Astrocyte of the spinal cord (primary cell): ENCODE measurements at regions not wholly inside any gene's neighbourhood (a gene's known extent, or its start where the extent isn't known, plus 50 kb on each side); places are given as distances from the start of the nearest gene placed in this dataset.
A peak's percentile ranks its signal among the peaks of the same experiment; 100 is the strongest.

Experiments
- DNase-seq: peaks from one replicate; pipeline ENCODE4 v3.0.0; 2011; ENCODE audit warnings: low read depth, low spot score
- H3K4me3 ChIP-seq: 2 replicates; pipeline ENCODE4 v1.5.1; 2011; ENCODE audit warnings: low read depth, mild to moderate bottlenecking, low read length, moderate library complexity
- in situ Hi-C: cut with HindIII; loops from 2 replicates; pipeline ENCODE4 v1.10.0; 2017; ENCODE audit warnings: low sequenced_read_pairs
- TF ChIP-seq, protein P1 (sequence below): IDR thresholded peaks from 2 replicates; pipeline ENCODE4 v1.5.1; 2012; ENCODE audit warnings: low read depth, mild to moderate bottlenecking, low read length, inconsistent platforms

GRCh38 chr18:11412811-11413210 is 196.6 kb upstream of the SLC35G4 start:
- TF ChIP-seq, protein P1, sequence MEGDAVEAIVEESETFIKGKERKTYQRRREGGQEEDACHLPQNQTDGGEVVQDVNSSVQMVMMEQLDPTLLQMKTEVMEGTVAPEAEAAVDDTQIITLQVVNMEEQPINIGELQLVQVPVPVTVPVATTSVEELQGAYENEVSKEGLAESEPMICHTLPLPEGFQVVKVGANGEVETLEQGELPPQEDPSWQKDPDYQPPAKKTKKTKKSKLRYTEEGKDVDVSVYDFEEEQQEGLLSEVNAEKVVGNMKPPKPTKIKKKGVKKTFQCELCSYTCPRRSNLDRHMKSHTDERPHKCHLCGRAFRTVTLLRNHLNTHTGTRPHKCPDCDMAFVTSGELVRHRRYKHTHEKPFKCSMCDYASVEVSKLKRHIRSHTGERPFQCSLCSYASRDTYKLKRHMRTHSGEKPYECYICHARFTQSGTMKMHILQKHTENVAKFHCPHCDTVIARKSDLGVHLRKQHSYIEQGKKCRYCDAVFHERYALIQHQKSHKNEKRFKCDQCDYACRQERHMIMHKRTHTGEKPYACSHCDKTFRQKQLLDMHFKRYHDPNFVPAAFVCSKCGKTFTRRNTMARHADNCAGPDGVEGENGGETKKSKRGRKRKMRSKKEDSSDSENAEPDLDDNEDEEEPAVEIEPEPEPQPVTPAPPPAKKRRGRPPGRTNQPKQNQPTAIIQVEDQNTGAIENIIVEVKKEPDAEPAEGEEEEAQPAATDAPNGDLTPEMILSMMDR = no peak
- DNase-seq = no peak
- in situ Hi-C loops = no loop called here
- H3K4me3 ChIP-seq = no peak overlapping the region

GRCh38 chr18:11411048-11411447 is 198.3 kb upstream of the SLC35G4 start:
- TF ChIP-seq, protein P1 = no peak
- in situ Hi-C loops = no loop called here
- no peak for DNase-seq
- no peak overlapping the region for H3K4me3 ChIP-seq

DNA sequence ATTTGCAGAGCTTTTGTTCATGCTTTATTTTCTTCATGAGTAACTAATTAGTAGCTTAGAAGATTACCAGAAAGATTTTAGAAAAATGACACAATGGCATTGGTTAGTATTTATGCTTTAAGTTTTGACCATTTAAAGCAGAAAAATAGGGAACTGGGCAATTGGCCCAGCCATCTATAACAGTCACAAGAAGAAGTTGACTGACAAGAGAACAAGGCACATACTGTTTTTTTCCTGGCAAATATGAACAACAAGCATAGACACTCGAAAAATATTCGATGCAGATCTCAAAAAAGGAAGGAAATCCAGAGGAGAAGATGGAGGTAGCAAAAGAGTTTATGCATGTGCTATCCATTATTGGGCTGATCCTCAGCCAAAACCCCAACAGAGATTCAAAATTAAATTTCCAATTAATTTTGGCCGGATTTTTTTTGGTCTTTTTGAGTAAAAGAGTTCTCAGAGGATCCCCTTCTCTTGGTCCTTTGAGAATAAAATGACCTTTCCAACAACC is 200.8 kb upstream of the SLC35G4 start:
- no peak overlapping the region for H3K4me3 ChIP-seq
- DNase-seq = no peak
- TF ChIP-seq, protein P1 = no peak
- in situ Hi-C loops = no loop called here

DNA sequence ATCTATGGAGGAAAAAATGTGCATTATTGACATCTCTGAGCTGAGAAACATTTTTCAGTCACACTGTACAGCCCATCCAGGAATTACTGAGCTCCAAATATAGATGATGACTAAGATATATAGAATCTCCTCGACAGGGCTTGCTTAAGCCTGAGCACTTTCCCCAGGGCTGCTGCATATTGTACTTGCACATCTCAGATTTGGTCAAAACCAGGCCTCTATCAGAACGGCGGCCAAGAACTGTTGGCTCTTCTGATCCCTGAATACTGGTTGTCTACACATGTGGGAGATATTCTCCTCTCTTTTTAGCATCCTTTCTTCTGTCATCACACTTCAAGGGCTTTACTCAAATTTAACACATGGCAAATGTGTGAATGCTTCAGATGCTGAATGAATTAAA is 201.5 kb upstream of the SLC35G4 start:
- peak; percentile 20 for DNase-seq
- in situ Hi-C loops = no loop called here
- no peak overlapping the region for H3K4me3 ChIP-seq
- TF ChIP-seq, protein P1 = no peak

- in situ Hi-C loops = no loop called here
- no peak overlapping the region for H3K4me3 ChIP-seq
- no peak for DNase-seq
- TF ChIP-seq, protein P1 = no peak
Measured at GRCh38 chr18:11405804-11406203, 203.6 kb upstream of the SLC35G4 start.

DNA sequence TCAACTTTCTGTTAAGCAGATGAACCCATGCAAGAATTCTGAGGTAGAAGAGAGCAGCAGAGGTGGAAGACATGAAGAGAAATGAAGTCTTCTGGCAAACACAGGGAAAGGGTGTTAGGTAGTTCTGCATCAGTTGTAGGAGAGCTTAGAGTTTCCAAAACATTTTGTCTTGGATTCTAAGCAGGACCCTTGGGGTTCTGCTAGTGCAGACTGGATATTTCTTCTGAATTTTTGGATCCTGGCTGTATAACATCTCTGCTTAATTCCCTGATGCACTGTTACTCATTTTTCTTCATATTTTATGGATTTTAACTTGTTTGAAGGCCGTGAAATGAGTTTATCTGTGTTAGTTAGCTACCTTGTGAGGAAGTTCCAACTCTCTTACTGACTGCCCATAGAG is 208.7 kb upstream of the SLC35G4 start:
- TF ChIP-seq, protein P1 = no peak
- no peak overlapping the region for H3K4me3 ChIP-seq
- in situ Hi-C loops = no loop called here
- no peak for DNase-seq

DNA sequence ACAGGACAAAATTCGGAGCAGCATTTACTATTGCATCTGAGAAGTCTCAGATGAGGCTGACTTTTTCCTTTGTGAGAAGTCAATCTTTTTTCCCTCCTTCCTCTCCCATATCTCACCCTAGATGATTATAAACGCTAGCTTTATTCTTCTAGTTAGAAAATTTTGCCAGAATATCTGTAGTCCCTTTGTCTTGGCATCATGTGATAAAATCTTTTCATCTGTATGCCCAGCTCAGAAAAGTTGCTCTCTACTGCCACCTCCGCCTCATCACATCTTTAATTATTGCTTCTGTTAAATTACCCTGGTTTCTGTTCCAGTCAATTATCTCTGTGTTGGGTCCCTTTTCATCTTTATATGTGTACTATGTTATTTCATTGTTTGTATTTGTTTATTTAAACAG is 210.8 kb upstream of the SLC35G4 start:
- DNase-seq = no peak
- no peak overlapping the region for H3K4me3 ChIP-seq
- in situ Hi-C loops = no loop called here
- TF ChIP-seq, protein P1 = peak; percentile 20
